ENCODE measurements at regions not wholly inside any gene's neighbourhood (a gene's known extent, or its start where the extent isn't known, plus 50 kb on each side); places are given as distances from the start of the nearest gene placed in this dataset.

GRCh38 chr18:25469489-25469888 lies 117.5 kb upstream of the ZNF521 start:
- no peak for DNase-seq

- DNase-seq, result no peak
Observed at GRCh38 chr18:25467226-25467987, 115.4 kb upstream of the ZNF521 start.

- no peak for DNase-seq
Observed at GRCh38 chr18:25465152-25465732, 113.3 kb upstream of the ZNF521 start.

- DNase-seq, result no peak
Observed at GRCh38 chr18:25464227-25464626, 112.3 kb upstream of the ZNF521 start.

GRCh38 chr18:25463726-25464125 lies 111.8 kb upstream of the ZNF521 start:
- DNase-seq, result no peak

GRCh38 chr18:25459814-25460213 lies 107.8 kb upstream of the ZNF521 start:
- DNase-seq, result no peak

GRCh38 chr18:25457601-25458000 lies 105.6 kb upstream of the ZNF521 start:
- no peak for DNase-seq

GRCh38 chr18:25457126-25457525 lies 105.2 kb upstream of the ZNF521 start:
- no peak for DNase-seq

GRCh38 chr18:25456334-25457010 lies 104.5 kb upstream of the ZNF521 start:
- DNase-seq, result no peak

- no peak for DNase-seq
Observed at GRCh38 chr18:25455646-25456045, 103.7 kb upstream of the ZNF521 start.

GRCh38 chr18:25455159-25455558 lies 103.2 kb upstream of the ZNF521 start:
- no peak for DNase-seq

- DNase-seq, result no peak
Observed at GRCh38 chr18:25454730-25455129, 102.8 kb upstream of the ZNF521 start.

GRCh38 chr18:25454270-25454659 lies 102.3 kb upstream of the ZNF521 start:
- no peak for DNase-seq

- no peak for DNase-seq
Observed at GRCh38 chr18:25453556-25454269, 101.7 kb upstream of the ZNF521 start.

- no peak for DNase-seq
Observed at GRCh38 chr18:25451077-25451658, 99.2 kb upstream of the ZNF521 start.

- no peak for DNase-seq
Observed at GRCh38 chr18:25449046-25449445, 97.1 kb upstream of the ZNF521 start.

GRCh38 chr18:25446972-25447371 lies 95.0 kb upstream of the ZNF521 start:
- DNase-seq, result no peak

- no peak for DNase-seq
Observed at GRCh38 chr18:25445430-25445829, 93.5 kb upstream of the ZNF521 start.

GRCh38 chr18:25443776-25444175 lies 91.8 kb upstream of the ZNF521 start:
- DNase-seq, result no peak

- DNase-seq, result no peak
Observed at GRCh38 chr18:25435149-25435782, 83.3 kb upstream of the ZNF521 start.

- no peak for DNase-seq
Observed at GRCh38 chr18:25434745-25435144, 82.8 kb upstream of the ZNF521 start.

GRCh38 chr18:25433590-25433989 lies 81.6 kb upstream of the ZNF521 start:
- DNase-seq, result no peak

GRCh38 chr18:25425024-25425423 lies 73.1 kb upstream of the ZNF521 start:
- no peak for DNase-seq

Data from NCI-H1694 treated with DMSO at 0.1 percent for 48 hours (cell line).